Esophagus (tissue), 2 donors: ENCODE measurements at regions not wholly inside any gene's neighbourhood (a gene's known extent, or its start where the extent isn't known, plus 50 kb on each side); places are given as distances from the start of the nearest gene placed in this dataset.

Source experiments
- H3K27ac ChIP-seq, 2 donors: one replicate each; pipeline ENCODE4 v1.5.1; 2013; ENCODE audit warnings: low read depth in 2 of 2, mild to moderate bottlenecking in 2 of 2, inconsistent platforms in 1 of 2, low read length in 1 of 2, moderate library complexity in 1 of 2
- H3K27me3 ChIP-seq, 2 donors: one replicate each; pipeline ENCODE4 v1.6.1; 2013; ENCODE audit warnings: low read length in 2 of 2, control low read depth in 1 of 2, mild to moderate bottlenecking in 1 of 2; ENCODE audit not compliant: insufficient read depth in 2 of 2, control insufficient read depth in 1 of 2
- H3K36me3 ChIP-seq, 2 donors: one replicate each; pipeline ENCODE4 v1.6.1; 2013; ENCODE audit warnings: low read length in 1 of 2; ENCODE audit not compliant: control insufficient read depth in 2 of 2, insufficient read depth in 2 of 2
- H3K4me1 ChIP-seq, 2 donors: one replicate each; pipeline ENCODE4 v1.6.1; 2013; ENCODE audit warnings: low read length in 1 of 2; ENCODE audit not compliant: control insufficient read depth in 2 of 2, insufficient read depth in 2 of 2
- H3K4me3 ChIP-seq, 2 donors: one replicate each; pipeline ENCODE4 v1.5.1; 2013; ENCODE audit warnings: low read length in 2 of 2, mild to moderate bottlenecking in 2 of 2, low read depth in 1 of 2, moderate library complexity in 1 of 2
- H3K9me3 ChIP-seq, 2 donors: one replicate each; pipeline ENCODE4 v1.6.1; 2013; ENCODE audit warnings: mild to moderate bottlenecking in 2 of 2, low read depth in 1 of 2, low read length in 1 of 2, moderate library complexity in 1 of 2; ENCODE audit not compliant: control insufficient read depth in 2 of 2, insufficient read depth in 1 of 2
- WGBS, 2 donors: extraction: QIAGEN DNeasy Blood & Tissue Kit; methylation state at CpG; one replicate each; pipeline ENCODE4 v1.1.7; 2013; 5-methylcytosine and 5-hydroxymethylcytosine counted together
- donor health status: healthy with polysubstance abuse.
- donor health status: Bipolar disorder and iron deficiency.

DNA sequence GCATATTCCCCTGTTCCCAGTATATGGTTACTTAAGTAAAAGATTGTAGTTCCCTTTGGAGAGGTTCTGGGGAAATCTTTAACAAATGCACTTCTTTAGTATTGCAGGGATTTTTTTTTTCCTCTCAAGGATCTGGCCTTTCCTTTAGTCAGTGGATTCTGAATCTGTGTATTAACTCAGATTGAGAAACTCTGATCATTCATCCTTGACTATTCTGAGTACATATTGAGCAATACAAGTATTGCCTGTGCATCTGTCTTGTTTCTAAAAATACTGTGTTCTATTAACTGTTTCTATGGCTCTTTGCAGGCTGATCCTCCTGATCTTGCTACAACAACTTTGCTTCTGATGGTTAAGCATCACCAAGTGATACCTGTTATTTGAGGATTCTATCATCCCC lies 67.8 kb upstream of the FGGY start:
- Histone ChIP-seq H3K9me3 (no peaks in the 10 kb centered on the region), H3K4me3 (no peak overlapping the region), H3K27ac (no peak overlapping the region), H3K36me3 (no peaks in the 10 kb centered on the region), H3K4me1 (no peaks in the 10 kb centered on the region), H3K27me3 (no peaks in the 10 kb centered on the region)

DNA sequence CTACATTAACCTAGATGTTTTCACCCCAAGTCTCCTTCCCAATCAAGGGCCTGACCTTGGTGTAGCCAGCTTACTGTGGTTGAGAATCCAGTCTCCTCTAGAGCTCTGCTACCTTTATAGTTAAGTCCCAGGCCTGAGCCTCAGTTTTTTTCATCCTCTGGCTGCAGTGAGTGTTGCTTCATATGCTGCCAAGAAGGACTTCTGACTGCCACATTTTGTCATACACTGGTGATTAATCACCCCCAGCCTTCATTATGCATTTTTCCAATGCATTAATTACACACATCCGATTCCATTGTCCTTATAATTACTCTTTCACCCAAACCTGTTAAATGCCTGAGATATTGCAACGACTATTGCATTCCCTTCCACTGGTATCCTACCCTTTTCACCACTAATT lies 66.3 kb upstream of the FGGY start:
- Histone ChIP-seq H3K36me3 (no peaks in the 10 kb centered on the region), H3K4me3 (no peak overlapping the region), H3K9me3 (no peaks in the 10 kb centered on the region), H3K4me1 (no peaks in the 10 kb centered on the region), H3K27me3 (no peaks in the 10 kb centered on the region), H3K27ac (no peak overlapping the region)
- 44% methylated on average over 2 of the region's 2 CpGs for WGBS, 2 donors

DNA sequence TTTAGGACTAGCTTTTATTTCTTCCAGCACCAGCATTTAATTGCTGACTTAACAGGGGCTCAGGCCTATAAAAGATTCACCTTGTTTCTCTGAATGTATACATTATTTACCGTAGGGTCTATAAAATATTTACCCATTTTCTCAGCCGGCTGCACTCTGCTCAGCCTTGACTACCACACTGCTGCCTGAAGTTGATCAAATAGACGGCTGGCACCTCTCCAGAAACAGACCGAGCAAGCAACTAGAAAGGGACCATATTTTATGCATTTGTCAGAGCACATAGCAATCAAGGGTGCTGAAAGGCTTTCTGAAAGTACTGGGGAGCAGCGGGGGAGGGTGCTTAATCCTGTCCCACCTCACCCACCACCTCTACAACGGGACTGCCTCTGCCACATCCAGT lies 64.7 kb upstream of the FGGY start:
- no peak overlapping the region for H3K4me3 ChIP-seq
- H3K4me1 ChIP-seq, result no peaks in the 10 kb centered on the region
- no peaks in the 10 kb centered on the region for H3K9me3 ChIP-seq
- 61 to 79% methylated on average over 6 of the region's 6 CpGs for WGBS, 2 donors
- no peaks in the 10 kb centered on the region for H3K27me3 ChIP-seq
- H3K36me3 ChIP-seq, result no peaks in the 10 kb centered on the region
- H3K27ac ChIP-seq, result no peak overlapping the region

DNA sequence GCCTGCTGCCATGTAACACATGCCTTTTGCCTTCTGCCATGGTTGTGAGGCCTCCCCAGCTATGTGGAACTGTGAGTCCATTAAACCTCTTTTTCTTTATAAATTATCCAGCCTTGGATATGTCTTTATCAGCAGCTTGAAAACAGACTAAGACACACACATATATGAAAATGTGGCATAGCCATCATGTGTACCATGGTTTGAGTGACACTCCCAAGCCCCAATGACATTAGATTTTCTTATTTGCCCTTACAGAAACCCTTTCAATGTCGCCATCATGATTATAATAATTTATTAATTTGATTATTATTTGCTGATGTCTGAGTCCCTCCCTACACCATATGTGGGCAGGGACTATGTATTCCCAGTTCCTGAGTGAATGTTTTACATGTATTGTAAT lies 63.5 kb upstream of the FGGY start:
- no peaks in the 10 kb centered on the region for H3K4me1 ChIP-seq
- H3K36me3 ChIP-seq, result no peaks in the 10 kb centered on the region
- H3K27ac ChIP-seq, result no peak overlapping the region
- H3K27me3 ChIP-seq, result no peaks in the 10 kb centered on the region
- no peak overlapping the region for H3K4me3 ChIP-seq
- 92% methylated on average over 1 of the region's 1 CpG for WGBS, 2 donors
- no peaks in the 10 kb centered on the region for H3K9me3 ChIP-seq

DNA sequence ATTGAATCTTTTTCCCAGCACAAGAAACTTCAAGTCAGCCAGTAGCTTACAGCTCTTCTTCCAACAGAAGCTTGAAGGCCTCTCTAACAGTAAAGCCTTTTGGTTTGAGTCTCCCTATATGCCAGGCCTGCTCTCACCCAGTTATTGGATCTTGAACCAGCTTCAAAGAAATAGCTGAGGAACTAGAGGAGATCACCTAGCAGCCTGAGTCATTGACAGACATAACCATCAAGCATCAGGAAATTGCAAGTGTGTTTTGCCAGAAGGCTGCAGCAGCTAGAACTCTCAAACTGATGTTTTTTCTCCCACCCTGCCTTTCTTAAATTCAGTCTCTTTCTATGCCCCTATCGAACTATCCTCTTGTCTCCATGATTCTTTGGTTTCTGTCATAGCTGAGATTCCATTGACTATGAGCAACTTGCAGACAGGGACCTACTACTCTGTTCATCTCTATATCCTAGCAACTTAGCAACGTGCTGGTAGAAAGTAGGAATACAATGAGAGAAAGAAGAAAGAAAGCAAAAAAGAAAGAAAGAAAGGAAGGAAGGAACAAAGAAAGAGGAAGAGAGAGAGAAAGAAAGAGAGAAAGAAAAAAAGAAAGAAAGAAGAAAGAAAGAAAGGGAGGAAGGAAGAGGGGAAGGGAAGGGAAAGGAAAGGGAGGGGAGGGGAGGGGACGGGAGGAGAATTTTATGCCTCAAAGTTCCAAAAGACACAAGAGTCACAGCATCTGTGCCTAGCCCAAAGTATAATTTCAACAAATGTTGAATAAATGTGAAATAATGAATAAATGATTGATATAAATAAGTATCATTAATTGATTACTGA lies 60.0 kb upstream of the FGGY start:
- Histone ChIP-seq H3K4me3 (no peak overlapping the region), H3K9me3 (no peaks in the 10 kb centered on the region), H3K36me3 (no peaks in the 10 kb centered on the region), H3K4me1 (no peaks in the 10 kb centered on the region), H3K27me3 (no peaks in the 10 kb centered on the region), H3K27ac (no peak overlapping the region)
- WGBS, 2 donors, result 87 to 88% methylated on average over 3 of the region's 3 CpGs

DNA sequence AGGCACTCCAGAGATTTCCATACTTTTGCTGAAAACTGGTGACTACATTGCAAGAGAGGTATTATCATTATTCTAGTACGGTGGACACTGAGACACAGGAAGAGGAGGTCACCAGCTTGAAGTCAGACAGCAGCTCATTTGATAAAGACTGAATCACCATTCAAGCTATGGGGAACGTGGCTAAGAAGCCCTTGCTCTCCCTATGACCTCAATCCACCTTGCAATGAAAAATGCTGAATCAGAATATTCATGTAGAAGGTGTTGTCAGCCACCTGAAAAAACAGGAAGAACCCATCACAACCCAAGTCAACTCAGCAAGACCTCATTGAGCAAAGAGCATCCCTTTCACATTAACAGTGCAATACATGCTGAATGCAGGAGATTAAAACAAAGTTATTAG lies 59.0 kb upstream of the FGGY start:
- Histone ChIP-seq H3K9me3 (no peaks in the 10 kb centered on the region), H3K27ac (no peak overlapping the region), H3K27me3 (no peaks in the 10 kb centered on the region), H3K4me1 (no peaks in the 10 kb centered on the region), H3K4me3 (no peak overlapping the region), H3K36me3 (no peaks in the 10 kb centered on the region)
- WGBS, 2 donors, result 77 to 85% methylated on average over 2 of the region's 2 CpGs

DNA sequence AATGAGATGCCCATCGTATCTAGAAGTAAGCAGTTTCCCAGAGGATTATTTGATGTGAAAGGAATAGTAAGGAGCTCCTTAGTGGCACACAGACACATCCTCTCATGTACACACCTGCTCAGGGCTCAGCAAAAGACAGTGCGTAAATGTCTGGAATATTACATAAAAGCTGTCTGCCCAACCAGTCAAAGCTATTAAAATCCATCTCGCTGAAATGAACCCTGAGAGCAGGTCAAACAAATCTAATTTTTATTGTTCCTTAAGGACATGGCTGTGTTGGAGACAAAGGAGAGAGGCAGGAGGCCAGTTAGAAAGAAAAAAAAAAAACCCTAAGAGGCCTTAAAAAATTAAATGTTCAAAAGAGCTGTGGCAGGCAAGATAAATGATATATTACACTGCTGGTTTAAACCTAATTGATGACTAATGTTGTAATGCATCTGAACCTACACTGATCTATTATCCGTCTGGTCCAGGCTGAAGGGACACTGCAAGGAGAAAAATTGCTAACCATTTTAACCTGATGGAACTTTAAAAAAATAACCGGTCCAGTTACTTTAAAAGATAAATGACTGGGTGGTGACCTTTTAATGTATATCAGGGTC lies 58.5 kb upstream of the FGGY start:
- Histone ChIP-seq H3K36me3 (no peaks in the 10 kb centered on the region), H3K4me3 (no peak overlapping the region), H3K9me3 (no peaks in the 10 kb centered on the region), H3K27me3 (no peaks in the 10 kb centered on the region), H3K27ac (no peak overlapping the region), H3K4me1 (no peaks in the 10 kb centered on the region)
- WGBS, 2 donors, result 82 to 84% methylated on average over 5 of the region's 5 CpGs

DNA sequence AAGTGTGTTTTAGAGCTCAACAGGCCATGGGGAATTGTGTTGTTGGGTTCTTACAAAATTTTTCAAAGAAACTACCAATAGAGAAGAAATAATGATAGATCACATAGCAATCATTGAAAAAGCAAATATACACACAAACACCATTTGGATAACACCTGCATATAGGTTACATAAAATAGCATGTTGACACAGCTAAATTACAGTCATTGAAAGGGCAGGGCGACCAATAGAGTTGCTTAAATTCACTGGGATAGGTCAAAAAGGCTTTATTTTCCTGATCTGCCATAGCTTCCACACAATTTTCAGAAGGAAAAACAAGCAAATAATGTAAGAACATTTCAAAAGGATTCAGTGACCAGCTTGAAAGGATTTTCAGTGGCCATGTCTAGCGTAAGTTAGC lies 57.9 kb upstream of the FGGY start:
- H3K27ac ChIP-seq, result no peak overlapping the region
- H3K9me3 ChIP-seq, result no peaks in the 10 kb centered on the region
- no peaks in the 10 kb centered on the region for H3K4me1 ChIP-seq
- 90 to 95% methylated on average over 2 of the region's 2 CpGs for WGBS, 2 donors
- H3K36me3 ChIP-seq, result no peaks in the 10 kb centered on the region
- no peak overlapping the region for H3K4me3 ChIP-seq
- no peaks in the 10 kb centered on the region for H3K27me3 ChIP-seq

DNA sequence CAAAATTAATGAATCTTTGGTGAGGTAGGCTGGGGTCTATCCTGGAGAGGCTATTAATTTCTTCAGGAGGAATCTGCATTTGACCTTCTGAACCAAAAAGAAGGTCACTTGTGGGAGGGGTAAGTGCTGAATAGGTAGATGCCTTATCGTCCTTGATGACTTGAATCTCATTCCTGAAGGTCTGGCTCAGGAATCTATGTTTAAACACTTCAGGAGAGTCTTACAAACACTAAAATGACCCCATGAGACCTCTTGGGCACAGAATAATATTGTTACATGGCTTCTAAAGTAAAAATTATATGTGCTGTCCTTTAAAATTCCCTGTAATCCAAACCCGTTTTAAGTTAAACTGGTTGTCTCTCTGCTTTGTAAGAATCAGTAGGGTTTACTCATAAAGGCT lies 55.0 kb upstream of the FGGY start:
- 78 to 85% methylated on average over 2 of the region's 2 CpGs for WGBS, 2 donors
- no peaks in the 10 kb centered on the region for H3K27me3 ChIP-seq
- no peak overlapping the region for H3K27ac ChIP-seq
- H3K9me3 ChIP-seq, result no peaks in the 10 kb centered on the region
- H3K36me3 ChIP-seq, result no peaks in the 10 kb centered on the region
- no peaks in the 10 kb centered on the region for H3K4me1 ChIP-seq
- H3K4me3 ChIP-seq, result no peak overlapping the region

DNA sequence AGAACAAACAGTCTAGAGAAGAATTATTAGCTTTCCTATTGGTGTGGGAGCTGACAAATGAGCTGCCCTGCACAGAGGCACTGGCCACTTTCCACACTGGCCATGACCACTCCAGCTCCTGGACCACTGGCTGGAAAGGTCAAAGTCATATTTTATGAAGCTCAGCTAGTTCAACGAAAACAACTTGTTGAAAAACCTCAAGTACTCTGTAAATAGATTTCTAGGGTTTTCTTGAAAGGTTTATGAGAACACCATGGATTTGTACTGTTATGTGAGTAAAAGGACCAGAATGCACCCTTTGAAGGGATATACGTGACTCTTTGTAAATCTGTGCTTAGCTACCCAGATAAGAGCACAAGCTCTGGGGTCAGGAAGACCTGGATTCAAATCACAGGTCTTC lies 54.5 kb upstream of the FGGY start:
- Histone ChIP-seq H3K4me3 (no peak overlapping the region), H3K27me3 (no peaks in the 10 kb centered on the region), H3K27ac (no peak overlapping the region), H3K9me3 (no peaks in the 10 kb centered on the region), H3K36me3 (no peaks in the 10 kb centered on the region), H3K4me1 (no peaks in the 10 kb centered on the region)
- 72 to 83% methylated on average over 2 of the region's 2 CpGs for WGBS, 2 donors
